GM13976 (cell line): ENCODE measurements at regions not wholly inside any gene's neighbourhood (a gene's known extent, or its start where the extent isn't known, plus 50 kb on each side); places are given as distances from the start of the nearest gene placed in this dataset.

Experiments
- DNase-seq: peaks from one replicate; pipeline ENCODE4 v3.0.0; 2012; ENCODE audit warnings: low spot score
- in situ Hi-C: fragments of 300-500 bp; cut with MboI; formaldehyde crosslinking; loops from one replicate; pipeline ENCODE4 v1.12.0; 2022; ENCODE audit warnings: low sequenced_read_pairs, mixed read lengths, inconsistent platforms; ENCODE audit not compliant: unreplicated experiment
- TF ChIP-seq, protein P1 (sequence below): IDR thresholded peaks from 2 replicates; pipeline ENCODE4 v1.5.1; 2012; ENCODE audit warnings: borderline replicate concordance, mild to moderate bottlenecking; ENCODE audit not compliant: insufficient read depth; ENCODE audit errors: extremely low read depth, missing control alignments, control extremely low read depth

DNA sequence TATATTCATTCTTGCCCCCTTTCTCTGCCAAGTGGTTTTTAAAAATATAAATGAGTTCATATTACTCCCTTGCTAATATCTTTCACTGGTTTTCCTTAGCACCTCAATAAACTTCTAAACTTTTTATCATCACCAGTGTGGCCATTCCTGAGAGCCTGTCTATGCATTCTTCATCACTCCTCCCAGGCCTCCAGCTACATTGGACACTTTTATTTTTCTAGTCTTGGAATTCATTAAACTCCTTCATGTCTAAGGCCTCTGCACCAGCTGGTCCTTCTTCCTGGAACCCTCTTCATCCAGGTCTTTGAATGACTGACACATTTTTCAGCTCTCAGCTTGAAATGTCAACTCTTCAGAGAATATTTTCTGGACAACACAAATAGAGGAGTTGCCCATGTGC is 120.4 kb upstream of the P2RY1 start:
- in situ Hi-C loops: no loop called here
- DNase-seq: no peak
- TF ChIP-seq, protein P1, sequence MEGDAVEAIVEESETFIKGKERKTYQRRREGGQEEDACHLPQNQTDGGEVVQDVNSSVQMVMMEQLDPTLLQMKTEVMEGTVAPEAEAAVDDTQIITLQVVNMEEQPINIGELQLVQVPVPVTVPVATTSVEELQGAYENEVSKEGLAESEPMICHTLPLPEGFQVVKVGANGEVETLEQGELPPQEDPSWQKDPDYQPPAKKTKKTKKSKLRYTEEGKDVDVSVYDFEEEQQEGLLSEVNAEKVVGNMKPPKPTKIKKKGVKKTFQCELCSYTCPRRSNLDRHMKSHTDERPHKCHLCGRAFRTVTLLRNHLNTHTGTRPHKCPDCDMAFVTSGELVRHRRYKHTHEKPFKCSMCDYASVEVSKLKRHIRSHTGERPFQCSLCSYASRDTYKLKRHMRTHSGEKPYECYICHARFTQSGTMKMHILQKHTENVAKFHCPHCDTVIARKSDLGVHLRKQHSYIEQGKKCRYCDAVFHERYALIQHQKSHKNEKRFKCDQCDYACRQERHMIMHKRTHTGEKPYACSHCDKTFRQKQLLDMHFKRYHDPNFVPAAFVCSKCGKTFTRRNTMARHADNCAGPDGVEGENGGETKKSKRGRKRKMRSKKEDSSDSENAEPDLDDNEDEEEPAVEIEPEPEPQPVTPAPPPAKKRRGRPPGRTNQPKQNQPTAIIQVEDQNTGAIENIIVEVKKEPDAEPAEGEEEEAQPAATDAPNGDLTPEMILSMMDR: no peak

DNA sequence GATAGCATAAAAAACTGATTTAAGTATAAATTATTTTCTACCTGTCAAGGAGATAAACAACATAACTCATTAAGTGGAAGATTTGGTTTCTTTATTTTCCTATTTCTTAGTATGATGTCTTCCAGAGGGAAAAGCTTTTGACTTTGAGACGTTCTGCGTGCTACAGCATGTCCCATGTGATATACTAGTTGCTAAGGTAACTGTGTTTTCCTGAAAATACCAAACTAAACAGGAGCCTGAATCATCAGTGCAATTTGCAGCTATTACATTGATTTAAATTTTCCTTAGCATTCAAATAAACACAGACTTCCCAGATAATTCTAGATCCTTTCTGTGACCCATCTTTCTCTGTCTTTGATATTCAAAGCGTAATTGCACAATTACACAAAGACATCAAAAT is 117.7 kb upstream of the P2RY1 start:
- in situ Hi-C loops: no loop called here
- TF ChIP-seq, protein P1: no peak
- DNase-seq: no peak

DNA sequence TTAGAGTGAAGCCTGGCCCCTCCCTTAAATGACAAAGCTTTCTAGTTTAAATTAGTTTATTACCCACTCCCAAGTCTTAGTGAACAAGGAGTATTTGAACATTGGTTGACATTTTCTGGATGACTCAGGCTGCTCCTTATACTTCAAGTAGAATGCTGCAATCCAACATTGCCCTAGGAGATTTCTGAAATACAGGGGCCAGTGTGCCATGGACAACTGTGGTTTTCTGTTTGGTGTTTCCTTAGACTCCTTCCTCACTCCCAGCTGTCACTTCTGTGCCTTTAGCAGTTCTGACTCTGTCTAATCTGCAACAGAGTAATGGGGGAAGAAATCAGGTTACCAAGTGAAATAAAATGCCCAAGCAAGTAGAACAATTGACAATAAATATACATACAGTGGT is 116.1 kb upstream of the P2RY1 start:
- in situ Hi-C loops: no loop called here
- no peak for DNase-seq
- TF ChIP-seq, protein P1: no peak

DNA sequence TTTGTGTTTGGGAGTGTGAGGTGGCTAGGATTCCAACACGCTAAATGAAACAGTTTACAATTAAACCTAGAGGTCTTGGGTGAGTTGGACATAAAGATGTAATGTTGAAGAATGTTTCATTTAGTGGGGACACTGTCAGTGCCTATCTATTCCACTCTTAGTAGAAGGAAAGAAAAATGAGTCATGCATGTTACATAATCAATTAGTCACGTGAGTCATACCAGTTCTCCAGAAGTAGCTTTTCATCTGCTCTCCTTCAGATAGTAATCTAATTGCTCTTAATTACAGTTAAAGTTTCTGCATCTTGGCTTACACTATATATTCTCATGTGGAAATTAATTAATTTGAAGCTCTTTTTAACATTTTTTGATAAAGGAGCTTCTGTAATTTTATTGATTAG is 115.7 kb upstream of the P2RY1 start:
- TF ChIP-seq, protein P1: no peak

DNA sequence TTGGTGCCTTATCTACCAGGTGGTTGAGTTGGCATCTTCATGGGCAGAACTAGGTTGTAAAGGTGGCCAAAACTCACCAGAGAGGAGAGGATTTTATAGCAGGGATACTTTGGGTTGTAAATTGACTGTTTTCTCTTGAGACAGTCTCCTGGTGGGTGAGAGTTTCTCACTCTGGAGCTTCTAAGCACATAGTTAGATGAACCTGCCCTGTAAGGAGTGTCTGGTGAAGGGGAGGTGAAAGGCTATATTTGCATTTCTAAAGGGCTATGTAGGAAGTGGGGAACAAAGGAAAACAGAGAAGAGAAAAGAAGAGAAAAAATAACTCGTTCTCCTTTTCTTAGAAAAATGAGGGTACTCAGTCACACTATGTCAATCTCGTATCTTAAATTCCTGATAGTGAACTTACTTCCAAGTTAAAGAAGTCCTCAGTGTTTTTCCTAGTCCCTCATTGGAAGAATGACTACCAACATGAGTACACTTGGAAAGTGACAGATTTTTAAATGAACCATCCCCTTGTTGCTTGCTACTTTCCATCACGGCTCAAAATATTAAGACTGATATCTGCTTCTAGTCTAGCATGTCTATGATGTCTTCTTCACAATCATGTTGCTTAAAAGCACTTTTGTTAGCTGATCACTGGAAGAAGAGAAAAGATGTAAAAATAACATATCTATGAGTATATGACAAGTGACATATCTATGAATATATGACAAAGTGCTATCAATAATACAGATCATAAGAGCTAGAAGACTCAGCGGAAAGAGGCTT is 113.8 kb upstream of the P2RY1 start:
- no peak for DNase-seq
- in situ Hi-C loops: no loop called here
- TF ChIP-seq, protein P1: no peak

More for the DNA sequence above, 115.7 kb upstream of the P2RY1 start:
- DNase-seq: no peak
- in situ Hi-C loops: no loop called here

DNA sequence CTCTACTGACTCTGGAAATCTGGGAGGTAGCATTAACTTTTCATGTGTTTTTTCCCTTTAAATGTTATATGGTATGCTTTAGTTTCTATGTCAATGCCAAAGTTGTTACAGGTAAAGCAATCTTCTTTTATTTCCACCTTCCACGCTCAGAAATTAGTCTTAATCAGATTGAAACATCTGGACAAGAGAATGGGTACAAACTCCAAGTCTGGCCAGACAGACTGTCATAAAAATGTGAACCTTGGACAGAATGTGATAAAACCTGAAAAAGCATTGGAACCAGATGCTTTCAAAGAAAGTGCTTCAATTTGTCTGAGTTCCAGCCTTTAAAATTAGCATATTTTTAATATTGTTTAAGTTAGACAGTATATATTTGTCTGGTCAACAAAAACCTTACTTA is 110.7 kb upstream of the P2RY1 start:
- no peak for DNase-seq
- TF ChIP-seq, protein P1: no peak
- in situ Hi-C loops: no loop called here
